DND-41 (cell line): ENCODE measurements at regions not wholly inside any gene's neighbourhood (a gene's known extent, or its start where the extent isn't known, plus 50 kb on each side); places are given as distances from the start of the nearest gene placed in this dataset.

Source experiments
- EZH2 ChIP-seq: IDR thresholded peaks from 3 replicates; pipeline ENCODE4 v1.6.1; 2012; ENCODE audit warnings: borderline replicate concordance, low read depth, mild to moderate bottlenecking, moderate library complexity, low read length, inconsistent platforms; ENCODE audit not compliant: severe bottlenecking
- TF ChIP-seq, protein P1 (sequence below): IDR thresholded peaks from 2 replicates; pipeline ENCODE4 v1.5.1; 2012; ENCODE audit warnings: borderline replicate concordance, low read length, moderate library complexity, mild to moderate bottlenecking; ENCODE audit not compliant: poor library complexity, severe bottlenecking; ENCODE audit errors: extremely low read depth

DNA sequence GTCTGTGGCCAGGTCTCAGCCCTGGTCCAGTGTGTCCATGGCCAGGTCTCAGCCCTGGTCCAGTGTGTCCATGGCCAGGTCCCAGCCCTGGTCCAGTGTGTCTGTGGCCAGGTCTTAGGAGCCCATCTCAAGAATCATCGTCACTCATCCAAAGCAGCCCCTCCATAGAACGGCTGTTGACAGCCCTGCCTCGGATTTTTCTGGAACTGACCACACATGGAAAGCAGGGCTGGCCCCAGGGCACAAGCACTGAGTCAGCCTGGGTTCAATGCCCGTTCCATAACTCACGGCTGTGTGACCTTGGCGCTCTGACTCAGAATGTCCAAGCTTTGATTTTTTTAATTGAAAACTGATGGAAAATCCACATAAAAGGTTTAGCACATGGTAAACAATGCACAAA, 59.9 kb upstream of the SNTG2 start:
- TF ChIP-seq, protein P1, sequence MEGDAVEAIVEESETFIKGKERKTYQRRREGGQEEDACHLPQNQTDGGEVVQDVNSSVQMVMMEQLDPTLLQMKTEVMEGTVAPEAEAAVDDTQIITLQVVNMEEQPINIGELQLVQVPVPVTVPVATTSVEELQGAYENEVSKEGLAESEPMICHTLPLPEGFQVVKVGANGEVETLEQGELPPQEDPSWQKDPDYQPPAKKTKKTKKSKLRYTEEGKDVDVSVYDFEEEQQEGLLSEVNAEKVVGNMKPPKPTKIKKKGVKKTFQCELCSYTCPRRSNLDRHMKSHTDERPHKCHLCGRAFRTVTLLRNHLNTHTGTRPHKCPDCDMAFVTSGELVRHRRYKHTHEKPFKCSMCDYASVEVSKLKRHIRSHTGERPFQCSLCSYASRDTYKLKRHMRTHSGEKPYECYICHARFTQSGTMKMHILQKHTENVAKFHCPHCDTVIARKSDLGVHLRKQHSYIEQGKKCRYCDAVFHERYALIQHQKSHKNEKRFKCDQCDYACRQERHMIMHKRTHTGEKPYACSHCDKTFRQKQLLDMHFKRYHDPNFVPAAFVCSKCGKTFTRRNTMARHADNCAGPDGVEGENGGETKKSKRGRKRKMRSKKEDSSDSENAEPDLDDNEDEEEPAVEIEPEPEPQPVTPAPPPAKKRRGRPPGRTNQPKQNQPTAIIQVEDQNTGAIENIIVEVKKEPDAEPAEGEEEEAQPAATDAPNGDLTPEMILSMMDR: no peak
- no peak for TF ChIP-seq EZH2
